DOHH2 (cell line): ENCODE measurements at regions not wholly inside any gene's neighbourhood (a gene's known extent, or its start where the extent isn't known, plus 50 kb on each side); places are given as distances from the start of the nearest gene placed in this dataset.

Experiments used
- H3F3A ChIP-seq: fragments of 200-600 bp; sonication (generic), shearing (Covaris generic); 2 replicates; pipeline ENCODE4 v1.6.0; 2016; ENCODE audit warnings: antibody characterized with exemption, mild to moderate bottlenecking; ENCODE audit not compliant: control insufficient read depth, insufficient read depth
- H3K27ac ChIP-seq: fragments of 200-600 bp; sonication (generic); 2 replicates; pipeline ENCODE4 v1.5.1; 2014; ENCODE audit warnings: low read depth, mild to moderate bottlenecking, low read length, moderate library complexity
- H3K27me3 ChIP-seq: fragments of 200-600 bp; sonication (generic); 2 replicates; pipeline ENCODE4 v1.6.1; 2014; ENCODE audit warnings: mild to moderate bottlenecking, low read length, mixed read lengths; ENCODE audit not compliant: control insufficient read depth
- H3K36me3 ChIP-seq: fragments of 200-600 bp; sonication (generic); 2 replicates; pipeline ENCODE4 v1.6.1; 2014; ENCODE audit warnings: mild to moderate bottlenecking, low read length, moderate library complexity, mixed read lengths; ENCODE audit not compliant: control insufficient read depth
- H3K4me1 ChIP-seq: fragments of 200-600 bp; sonication (generic); 2 replicates; pipeline ENCODE4 v1.6.1; 2014; ENCODE audit warnings: mild to moderate bottlenecking, low read length, mixed read lengths; ENCODE audit not compliant: control insufficient read depth
- H3K4me2 ChIP-seq: fragments of 200-600 bp; sonication (generic); 2 replicates; pipeline ENCODE4 v1.6.0; 2014; ENCODE audit warnings: mild to moderate bottlenecking, low read length, moderate library complexity
- H3K4me3 ChIP-seq: fragments of 200-600 bp; sonication (generic); 2 replicates; pipeline ENCODE4 v1.5.1; 2014; ENCODE audit warnings: mild to moderate bottlenecking, low read length, mixed read lengths
- H3K79me2 ChIP-seq: fragments of 200-600 bp; sonication (generic); 2 replicates; pipeline ENCODE4 v1.6.1; 2014; ENCODE audit warnings: mild to moderate bottlenecking, low read length, mixed read lengths; ENCODE audit not compliant: control insufficient read depth
- H3K9me2 ChIP-seq: fragments of 200-600 bp; sonication (generic); replicated peaks from 2 replicates; pipeline ENCODE4 v1.6.1; 2014; ENCODE audit warnings: mild to moderate bottlenecking, low read length, mixed read lengths; ENCODE audit not compliant: control insufficient read depth
- H3K9me3 ChIP-seq: fragments of 200-600 bp; sonication (generic); 2 replicates; pipeline ENCODE4 v1.6.1; 2014; ENCODE audit warnings: antibody characterized with exemption, low read length, mixed read lengths; ENCODE audit not compliant: control insufficient read depth, insufficient read depth
- H4K20me1 ChIP-seq: fragments of 200-600 bp; sonication (generic); 2 replicates; pipeline ENCODE4 v1.6.0; 2014; ENCODE audit warnings: low read depth, mild to moderate bottlenecking, antibody characterized with exemption, low read length, moderate library complexity; ENCODE audit not compliant: control insufficient read depth, insufficient read depth
- CTCF ChIP-seq: fragments of 200-600 bp; sonication (generic); IDR thresholded peaks from one replicate; pipeline ENCODE4 v1.5.1; 2014; ENCODE audit warnings: antibody characterized with exemption, mild to moderate bottlenecking, low read depth, low read length; ENCODE audit not compliant: poor library complexity, severe bottlenecking
- EZH2phosphoT487 ChIP-seq: fragments of 200-600 bp; sonication (generic); IDR thresholded peaks from 2 replicates; pipeline ENCODE4 v1.6.1; 2017; ENCODE audit warnings: borderline replicate concordance, mild to moderate bottlenecking, antibody characterized with exemption, low read length, moderate library complexity, mixed read lengths

GRCh38 chr19:28841531-28841930 is 371.4 kb downstream of the UQCRFS1 start:
- Histone ChIP-seq H3K27me3 (no peaks in the 10 kb centered on the region), H3K4me2 (no peak overlapping the region), H3K9me3 (no peaks in the 10 kb centered on the region), H4K20me1 (no peaks in the 10 kb centered on the region), H3F3A (no peaks in the 10 kb centered on the region), H3K4me1 (no peaks in the 10 kb centered on the region), H3K36me3 (no peaks in the 10 kb centered on the region), H3K27ac (no peak overlapping the region), H3K79me2 (no peaks in the 10 kb centered on the region), H3K9me2 (no peaks in the 10 kb centered on the region), H3K4me3 (no peak overlapping the region)
- TF ChIP-seq EZH2phosphoT487 (no peak), CTCF (no peak)

GRCh38 chr19:28840891-28841290 is 372.1 kb downstream of the UQCRFS1 start:
- no peaks in the 10 kb centered on the region for H3K9me2 ChIP-seq
- H3K79me2 ChIP-seq = no peaks in the 10 kb centered on the region
- no peaks in the 10 kb centered on the region for H3K4me1 ChIP-seq
- TF ChIP-seq EZH2phosphoT487 (no peak), CTCF (no peak)
- H3K4me2 ChIP-seq = no peak overlapping the region
- H3K27me3 ChIP-seq = no peaks in the 10 kb centered on the region
- no peak overlapping the region for H3K27ac ChIP-seq
- H3K4me3 ChIP-seq = no peak overlapping the region
- H3F3A ChIP-seq = no peaks in the 10 kb centered on the region
- H3K36me3 ChIP-seq = no peaks in the 10 kb centered on the region
- H4K20me1 ChIP-seq = no peaks in the 10 kb centered on the region
- no peaks in the 10 kb centered on the region for H3K9me3 ChIP-seq

DNA sequence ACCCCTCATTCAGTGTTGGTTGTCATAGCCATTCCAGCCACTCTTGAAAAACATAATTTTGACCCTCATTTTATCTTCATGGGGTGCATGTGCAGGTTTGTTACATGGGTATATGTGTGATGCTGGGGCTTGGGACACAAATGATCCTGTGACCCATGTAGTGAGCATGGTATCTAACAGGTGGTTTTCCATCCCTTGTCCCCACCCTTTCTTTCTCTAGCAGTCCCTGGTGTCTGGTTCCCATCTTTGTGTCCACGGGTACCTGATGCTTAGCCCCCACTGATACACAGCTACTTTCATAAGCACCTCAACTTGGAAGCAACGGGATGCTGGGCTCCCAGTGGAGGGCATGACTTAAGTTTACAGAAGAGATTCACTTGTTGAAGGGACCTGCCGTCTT is 373.5 kb downstream of the UQCRFS1 start:
- no peak overlapping the region for H3K27ac ChIP-seq
- H3K27me3 ChIP-seq = no peaks in the 10 kb centered on the region
- no peaks in the 10 kb centered on the region for H3K4me1 ChIP-seq
- H3K36me3 ChIP-seq = no peaks in the 10 kb centered on the region
- no peaks in the 10 kb centered on the region for H3K79me2 ChIP-seq
- no peak overlapping the region for H3K4me3 ChIP-seq
- TF ChIP-seq EZH2phosphoT487 (no peak), CTCF (no peak)
- H4K20me1 ChIP-seq = no peaks in the 10 kb centered on the region
- H3K9me2 ChIP-seq = no peaks in the 10 kb centered on the region
- H3K4me2 ChIP-seq = no peak overlapping the region
- H3F3A ChIP-seq = no peaks in the 10 kb centered on the region
- no peaks in the 10 kb centered on the region for H3K9me3 ChIP-seq

DNA sequence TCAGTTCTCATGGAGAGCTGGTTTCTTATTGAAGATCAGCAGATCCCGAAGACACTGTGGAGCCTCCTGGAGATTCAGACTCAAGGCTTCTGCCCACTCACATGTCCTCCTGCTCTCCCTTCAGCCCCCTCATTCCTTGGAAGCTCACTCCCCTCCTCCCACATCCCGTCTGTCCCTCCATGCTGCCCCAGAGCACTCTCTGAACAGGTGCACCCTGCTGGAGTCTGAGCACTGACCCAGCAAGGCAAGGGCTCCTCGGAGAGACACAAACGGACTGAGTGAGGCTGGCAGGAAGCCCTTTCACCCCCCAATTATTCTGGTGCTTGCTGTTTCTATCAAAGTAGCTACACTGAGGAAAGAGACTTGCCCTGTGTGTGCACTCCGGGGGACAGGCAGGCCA is 374.0 kb downstream of the UQCRFS1 start:
- no peaks in the 10 kb centered on the region for H3K4me1 ChIP-seq
- H3K79me2 ChIP-seq = no peaks in the 10 kb centered on the region
- H3F3A ChIP-seq = no peaks in the 10 kb centered on the region
- no peak overlapping the region for H3K4me3 ChIP-seq
- no peaks in the 10 kb centered on the region for H4K20me1 ChIP-seq
- H3K27ac ChIP-seq = no peak overlapping the region
- no peaks in the 10 kb centered on the region for H3K9me3 ChIP-seq
- no peaks in the 10 kb centered on the region for H3K9me2 ChIP-seq
- H3K4me2 ChIP-seq = no peak overlapping the region
- H3K27me3 ChIP-seq = no peaks in the 10 kb centered on the region
- TF ChIP-seq EZH2phosphoT487 (no peak), CTCF (no peak)
- no peaks in the 10 kb centered on the region for H3K36me3 ChIP-seq
